HG03342 (cell line): ENCODE measurements at regions not wholly inside any gene's neighbourhood (a gene's known extent, or its start where the extent isn't known, plus 50 kb on each side); places are given as distances from the start of the nearest gene placed in this dataset.

ENCODE experiments used
- ATAC-seq: cut with Tn5 transposase; IDR thresholded peaks from one replicate; pipeline ENCODE4 v1.9.1; 2021; ENCODE audit warnings: mild to moderate bottlenecking, moderate library complexity; ENCODE audit not compliant: unreplicated experiment

DNA sequence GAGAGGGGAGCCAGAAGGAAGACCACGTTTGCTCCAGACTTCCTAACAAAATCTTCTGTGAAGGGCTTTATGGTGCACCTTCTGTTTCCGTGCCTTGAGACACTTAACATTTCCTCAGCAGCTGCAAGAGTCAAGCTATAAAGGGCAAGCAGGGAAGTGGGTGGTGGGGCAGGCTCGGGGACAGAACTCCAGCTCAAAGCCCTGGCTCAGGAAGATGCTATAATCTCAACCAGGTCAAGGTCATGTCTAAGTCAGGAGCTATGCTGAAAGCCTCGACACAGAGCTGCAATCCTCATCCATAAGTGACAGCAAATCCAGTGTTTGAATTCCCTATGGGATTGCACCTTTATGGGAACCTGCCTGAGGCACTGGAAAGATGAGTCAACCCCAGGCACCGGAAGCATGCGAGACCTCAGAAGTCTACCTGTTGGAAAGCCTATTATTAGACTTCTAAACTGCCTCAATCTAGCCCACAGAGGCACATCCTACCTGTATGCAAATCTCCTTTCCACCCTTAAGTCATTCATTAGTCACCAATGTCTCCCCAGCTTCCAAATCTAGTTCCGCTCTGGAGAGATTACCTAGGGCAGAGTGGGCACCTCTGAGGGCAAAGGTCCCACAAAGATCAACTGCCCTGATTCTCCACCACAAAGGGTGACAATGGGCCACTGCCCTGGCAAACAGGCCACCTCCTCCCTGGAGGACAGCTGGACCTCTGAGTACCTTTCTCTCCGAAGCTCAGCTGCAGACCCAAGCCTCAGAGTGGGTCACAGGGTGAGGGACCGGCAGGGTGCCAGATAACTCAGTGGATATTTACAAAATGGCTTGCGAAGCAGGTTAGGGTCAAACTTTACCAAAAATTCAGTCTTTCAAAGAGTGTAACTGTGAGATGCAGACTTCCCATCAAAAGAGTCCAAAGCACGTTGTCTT lies 287.0 kb downstream of the CDC5L start:
- ATAC-seq, result no peak

DNA sequence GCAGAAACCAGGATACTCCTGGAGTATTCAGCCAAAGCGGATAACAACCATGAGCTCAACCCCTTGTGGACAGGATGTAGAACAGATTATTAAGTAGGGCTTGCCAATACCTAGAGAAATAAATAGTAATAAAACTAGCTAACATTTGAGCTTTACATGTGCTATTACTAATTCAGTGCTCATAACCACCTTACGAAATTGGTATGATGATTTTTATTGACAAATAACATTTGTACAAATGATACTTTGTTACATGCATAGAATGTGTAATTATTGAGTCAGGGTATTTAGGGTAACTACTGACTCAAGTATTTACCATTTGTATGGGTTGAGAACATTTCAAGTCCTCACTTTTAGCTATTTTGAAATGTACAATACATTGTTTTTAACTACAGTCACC lies 287.9 kb downstream of the CDC5L start:
- ATAC-seq, result no peak

DNA sequence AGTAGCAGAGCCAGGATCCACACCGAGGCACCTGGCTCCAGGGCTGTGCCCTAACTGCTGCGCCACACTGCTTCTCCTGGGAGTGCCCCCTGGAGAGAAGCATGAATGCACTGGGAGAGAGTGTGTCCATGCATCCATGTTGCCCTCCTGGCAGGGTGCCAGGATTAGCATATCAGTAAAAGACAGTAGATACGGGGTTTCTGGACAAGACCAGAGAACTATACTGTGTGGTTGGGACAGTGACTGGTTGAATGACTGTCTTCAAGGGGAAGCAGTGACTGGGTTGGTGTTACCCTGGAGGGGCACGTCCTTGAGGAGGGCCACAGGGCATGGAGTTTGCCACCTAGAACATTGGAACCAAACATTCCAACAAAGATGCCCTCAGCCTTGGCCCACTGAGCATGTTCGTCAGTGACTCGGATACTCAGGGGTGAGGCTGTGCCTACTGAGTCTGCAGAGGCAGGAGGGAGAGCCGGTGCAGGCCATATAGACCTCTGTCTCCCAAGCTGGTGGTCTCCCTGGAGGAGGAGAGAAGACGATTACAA lies 288.8 kb downstream of the CDC5L start:
- ATAC-seq, result no peak

DNA sequence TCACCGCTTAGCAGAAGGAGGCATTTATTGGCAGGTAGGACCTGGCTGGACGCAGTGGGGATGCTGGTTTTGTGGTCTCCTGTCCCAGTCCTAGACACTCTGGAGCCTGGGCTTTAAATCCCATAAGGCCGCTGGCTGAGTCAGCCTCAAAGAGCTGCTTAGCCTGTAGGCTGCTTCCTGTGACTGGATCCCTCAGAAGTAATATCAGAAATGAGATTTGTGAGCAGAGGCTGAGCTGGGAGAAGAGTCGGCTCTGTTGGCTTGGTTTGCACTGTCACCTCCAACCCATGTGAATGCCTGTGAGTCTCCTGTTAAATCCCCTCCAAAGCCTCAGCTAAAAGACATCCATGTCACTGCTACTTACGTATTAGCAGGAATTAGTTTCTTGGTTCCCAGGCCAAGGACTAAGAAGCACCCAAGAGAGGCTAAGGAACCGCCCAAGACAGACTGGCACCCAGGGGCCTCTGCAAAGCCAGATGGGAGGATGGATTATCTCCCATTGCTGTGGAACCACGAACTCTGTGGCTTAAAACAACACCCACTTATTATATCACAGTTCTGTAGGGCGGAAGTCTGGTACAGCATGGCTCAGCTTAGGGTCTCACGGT lies 289.4 kb downstream of the CDC5L start:
- no peak for ATAC-seq

DNA sequence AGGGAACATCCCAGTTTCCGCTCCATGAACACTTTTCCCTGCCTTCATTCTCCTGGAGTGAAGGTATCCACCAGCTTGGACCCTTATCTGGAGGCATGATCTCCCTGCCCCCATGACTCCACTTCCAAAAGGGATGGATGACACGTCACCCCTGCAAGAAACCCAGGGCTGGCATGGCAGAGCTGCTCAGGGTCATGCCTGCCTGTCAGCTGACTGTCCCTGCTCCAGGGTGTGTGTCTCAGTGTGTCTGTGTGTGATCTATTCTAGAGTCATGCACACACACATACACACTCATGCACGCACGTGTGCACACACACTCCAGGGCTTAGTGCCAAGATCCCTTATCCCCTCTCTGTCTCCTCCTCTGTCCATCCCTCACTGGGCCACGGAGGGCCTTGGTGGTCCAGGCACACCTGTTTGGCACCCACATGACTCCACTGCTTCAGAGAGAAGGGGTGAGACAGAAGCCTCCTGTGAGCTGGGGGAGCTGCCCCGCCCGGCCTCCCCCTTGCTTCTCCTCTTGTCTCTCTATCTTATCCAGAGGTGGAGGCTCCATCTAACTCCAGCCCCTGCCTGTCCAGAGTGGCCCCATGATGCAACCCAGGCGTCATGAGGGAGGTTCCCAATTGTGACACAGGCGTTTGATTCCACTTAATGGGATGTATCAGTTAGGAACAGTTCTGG lies 290.9 kb downstream of the CDC5L start:
- ATAC-seq, result no peak

DNA sequence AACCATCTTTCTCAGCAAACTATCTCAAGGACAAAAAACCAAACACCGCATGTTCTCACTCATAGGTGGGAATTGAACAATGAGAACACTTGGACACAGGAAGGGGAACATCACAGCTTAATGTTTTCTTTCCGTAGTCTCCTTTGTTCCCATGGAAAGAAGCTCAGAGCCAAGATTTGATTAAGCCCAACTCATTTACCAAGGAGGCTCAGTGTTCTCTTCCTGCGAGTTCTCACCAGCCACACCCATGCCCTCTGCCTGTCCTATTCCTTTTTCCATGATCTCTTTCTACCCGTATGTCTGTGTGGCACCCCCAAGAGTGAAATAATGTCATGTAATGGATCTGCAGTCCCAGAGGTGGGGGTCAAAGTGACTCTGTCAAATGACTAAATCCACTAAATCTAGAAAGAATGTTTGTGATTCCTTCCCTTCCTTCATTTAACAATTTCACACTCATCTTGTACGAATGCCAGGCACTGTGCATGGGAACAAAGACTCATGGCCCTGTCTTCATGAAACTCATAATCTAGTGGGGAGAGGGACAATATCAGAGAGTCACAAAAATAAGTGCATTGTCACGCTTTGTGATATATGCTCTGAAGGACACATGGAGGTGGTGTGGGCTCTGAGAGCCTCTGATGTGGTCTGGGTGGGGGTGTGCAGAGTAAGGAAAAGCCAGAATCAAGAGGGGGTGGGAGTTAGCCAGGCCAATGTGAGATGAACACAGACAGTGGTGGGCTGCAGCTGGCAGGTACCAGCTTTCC lies 292.1 kb downstream of the CDC5L start:
- ATAC-seq, result no peak

DNA sequence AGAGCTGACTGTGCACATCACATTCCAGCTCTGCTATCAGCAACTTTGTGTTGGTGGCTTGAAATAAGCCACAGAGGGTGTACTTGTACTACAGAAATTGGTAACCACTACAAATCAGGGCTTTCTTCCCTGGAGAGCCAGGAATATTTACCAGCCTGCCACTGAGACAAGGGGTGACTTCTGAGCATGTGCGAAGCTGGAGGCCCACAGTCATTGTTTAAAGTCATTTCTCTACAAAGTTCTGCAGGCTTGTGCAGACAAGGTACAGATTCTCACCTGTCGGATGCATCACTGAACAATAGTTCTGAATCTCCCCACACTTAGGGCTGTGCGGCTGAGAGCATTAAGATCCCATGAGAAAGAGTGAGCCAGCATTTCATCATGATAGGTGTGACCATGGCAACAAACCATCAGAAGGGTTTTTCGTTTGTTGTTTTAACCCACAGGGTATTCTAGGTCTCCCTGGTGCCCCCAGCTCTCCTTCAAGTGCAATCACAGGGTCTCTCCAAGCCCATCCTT lies 292.8 kb downstream of the CDC5L start:
- ATAC-seq, result no peak

DNA sequence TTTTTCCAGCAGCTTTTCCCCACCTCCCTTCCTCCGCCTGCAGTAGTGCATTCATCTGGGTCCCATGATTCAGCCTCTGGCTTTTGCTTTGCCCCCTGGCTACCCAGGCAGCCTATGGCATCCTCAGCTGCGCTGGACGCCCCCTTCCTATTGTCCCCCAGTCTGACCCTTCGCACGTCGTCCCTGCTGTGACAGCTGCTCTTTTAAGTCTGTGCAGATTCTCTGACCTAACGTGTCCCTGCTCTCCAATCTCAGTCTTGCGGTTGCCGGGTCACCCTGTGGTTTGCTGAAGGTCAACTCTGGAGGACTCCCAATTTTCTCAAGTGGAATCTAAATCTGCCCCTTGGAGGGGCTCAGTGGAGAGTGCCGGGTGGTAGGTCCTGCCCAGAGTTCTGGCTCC lies 294.3 kb downstream of the CDC5L start:
- ATAC-seq, result no peak

DNA sequence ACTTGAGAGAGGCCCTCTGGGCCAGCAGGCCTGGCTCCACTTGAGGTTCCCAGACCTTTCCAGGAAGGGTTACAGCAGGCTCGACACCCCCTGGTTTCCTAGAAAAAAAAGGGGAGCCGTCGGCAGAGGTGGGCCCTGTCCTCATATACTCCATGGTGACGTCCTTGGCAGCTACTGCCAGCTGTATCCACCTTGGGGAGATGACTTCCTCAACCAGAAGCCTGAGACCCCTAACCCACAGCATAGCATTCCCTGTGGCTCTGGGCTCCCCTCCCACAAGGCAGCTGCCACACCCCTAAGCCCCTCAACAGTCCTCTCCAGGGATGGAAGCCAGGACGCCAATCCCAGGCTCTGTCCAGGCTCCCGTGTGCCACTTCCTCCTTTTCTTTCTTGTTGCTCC lies 294.8 kb downstream of the CDC5L start:
- no peak for ATAC-seq

DNA sequence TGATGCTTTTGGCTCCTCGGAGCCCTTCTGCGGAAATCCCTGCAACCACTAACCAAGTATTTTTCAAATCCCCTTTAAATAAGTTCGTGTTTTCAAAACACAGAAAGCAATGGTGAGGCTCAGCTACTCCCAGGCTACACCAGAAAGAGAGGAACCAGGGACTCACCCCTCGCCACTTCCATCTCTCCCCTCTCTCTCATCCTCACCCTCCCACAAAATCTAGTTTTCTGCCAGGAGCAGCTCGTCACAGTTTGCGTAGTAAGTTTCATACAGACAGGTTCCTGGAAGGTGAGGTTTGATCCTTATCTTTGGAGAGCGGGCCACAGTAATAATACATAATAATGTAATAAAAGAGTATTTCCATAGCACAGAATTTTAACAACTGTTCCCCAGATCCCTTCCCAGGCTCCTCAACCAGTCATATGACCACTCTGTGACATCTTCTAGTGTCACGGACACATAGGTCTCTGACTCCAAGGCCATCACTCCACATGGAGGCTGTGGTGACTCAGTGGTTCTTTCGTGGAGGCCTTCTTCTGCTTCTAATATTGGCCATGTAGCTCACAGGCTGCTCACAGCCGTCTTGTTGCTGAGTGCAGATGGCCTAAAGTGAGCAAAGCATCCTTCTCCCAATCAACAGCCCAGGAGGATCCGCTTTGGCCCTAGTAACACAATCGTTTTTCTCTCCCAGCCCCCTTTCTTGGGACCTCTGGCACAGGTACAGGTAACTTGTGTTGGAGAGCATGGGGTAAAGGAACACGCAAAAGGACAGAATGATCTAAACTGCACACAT lies 295.7 kb downstream of the CDC5L start:
- no peak for ATAC-seq

DNA sequence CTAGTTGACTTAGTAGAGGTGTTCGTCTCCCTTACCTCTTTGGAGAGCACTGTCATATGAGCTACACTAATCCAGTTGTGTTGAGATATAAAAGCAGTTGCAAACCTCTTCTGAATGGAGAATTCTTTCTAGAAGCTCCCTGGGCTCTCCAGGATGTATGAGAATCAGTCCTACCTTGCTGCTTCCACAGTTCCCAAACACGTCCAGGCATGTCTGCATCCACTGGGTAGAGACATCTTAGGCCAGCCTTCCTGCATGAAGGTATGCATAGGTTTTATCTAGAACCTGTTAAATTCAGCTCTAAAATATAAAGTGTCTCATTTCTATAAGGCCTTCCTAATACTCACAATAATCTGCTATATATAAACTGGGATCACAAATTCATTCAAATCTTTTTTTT lies 297.7 kb downstream of the CDC5L start:
- no peak for ATAC-seq

DNA sequence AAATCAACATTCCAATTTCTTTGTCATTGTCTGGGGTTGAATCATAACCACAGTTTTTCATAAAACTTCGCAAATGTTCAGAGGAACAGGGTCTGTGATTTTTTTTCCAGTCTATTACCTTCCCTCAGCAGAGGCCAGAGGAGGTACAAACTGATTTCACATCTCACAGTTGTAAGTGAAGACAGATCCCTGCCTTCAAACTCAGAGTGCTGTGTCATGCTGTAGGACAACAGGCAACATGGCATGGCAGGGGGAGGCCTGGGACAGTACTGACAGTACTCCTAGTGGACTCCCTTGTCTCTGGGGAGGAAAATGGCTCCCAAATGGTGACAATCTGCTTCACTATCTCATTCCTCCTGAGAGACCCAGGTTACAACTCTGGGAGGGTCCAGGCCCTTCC lies 308.6 kb downstream of the CDC5L start:
- ATAC-seq, result no peak

DNA sequence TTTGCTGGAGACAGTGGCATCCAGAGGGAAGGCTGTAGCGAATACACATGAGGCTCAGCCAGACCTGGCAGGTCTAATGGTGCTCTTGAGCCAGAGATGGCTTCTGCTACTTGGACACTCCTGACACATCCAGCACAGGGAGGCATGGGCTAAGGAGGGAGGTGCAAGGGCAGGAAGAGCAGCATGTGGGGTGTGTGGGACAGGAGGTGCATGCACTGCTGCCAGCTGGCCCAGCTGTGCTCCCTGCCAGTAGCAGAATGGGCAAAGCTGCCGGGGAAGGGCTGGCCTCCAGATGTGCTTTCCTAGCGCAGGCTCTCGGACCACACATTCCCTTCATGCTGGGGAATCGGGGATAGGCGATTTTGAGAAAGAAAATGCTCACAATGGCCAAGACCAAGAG lies 309.2 kb downstream of the CDC5L start:
- ATAC-seq, result no peak

DNA sequence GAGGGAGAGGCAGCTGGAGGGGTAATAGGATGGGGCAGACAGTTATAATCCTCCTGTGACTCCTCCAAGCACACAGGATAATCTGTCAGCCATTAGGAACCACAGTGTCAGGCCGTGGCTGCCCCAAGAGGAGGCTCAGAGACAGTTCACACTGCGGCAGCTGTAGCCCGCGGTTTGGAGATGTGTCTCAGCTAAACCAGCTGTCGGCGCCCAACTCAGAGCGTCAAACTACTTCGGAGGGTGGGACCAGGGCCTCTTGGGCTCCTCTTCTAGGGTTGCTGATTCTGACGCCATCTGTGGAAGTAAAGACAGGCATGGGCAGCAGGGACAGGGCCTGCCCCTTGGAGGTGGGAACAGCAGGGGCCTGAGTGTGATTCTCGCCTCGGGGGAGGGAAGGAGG lies 309.8 kb downstream of the CDC5L start:
- no peak for ATAC-seq

DNA sequence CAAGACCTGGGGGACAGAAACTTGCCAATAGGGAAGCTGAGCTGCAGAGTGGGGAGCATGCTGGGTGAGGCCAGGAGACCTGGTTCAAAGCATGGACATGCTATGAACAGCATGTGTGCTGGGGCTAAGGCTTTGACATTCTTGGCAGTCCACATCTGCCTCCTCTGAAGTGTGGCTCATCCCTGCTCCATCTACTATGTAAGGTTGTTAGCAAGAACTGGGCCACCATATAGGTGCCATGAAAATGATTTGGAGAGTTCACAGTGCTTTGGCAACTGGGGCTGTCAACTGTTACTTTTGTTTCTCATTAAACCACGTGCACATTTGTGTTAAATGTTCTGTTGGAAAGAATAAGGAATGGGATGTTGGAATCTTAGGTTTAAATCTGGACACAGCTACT lies 311.1 kb downstream of the CDC5L start:
- ATAC-seq, result no peak

DNA sequence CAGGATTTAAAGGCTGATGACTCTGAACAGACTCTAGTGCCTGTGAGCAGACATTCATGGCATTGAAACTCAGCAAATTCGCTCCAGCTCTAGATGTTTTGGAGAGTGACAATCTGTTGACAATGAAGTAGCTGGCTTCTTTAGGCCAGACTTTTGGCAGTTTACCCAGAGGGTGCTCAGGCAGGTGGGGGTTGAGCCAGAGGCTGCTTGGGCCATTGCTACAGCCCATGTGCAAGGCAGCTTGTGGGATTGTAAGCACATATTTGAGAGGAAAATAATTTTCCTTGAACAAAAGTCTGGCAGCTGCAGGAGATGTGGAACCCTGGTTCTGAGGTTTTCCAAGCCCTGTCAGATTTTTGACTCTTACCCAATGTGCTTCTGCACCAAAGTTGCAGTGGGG lies 311.6 kb downstream of the CDC5L start:
- no peak for ATAC-seq

DNA sequence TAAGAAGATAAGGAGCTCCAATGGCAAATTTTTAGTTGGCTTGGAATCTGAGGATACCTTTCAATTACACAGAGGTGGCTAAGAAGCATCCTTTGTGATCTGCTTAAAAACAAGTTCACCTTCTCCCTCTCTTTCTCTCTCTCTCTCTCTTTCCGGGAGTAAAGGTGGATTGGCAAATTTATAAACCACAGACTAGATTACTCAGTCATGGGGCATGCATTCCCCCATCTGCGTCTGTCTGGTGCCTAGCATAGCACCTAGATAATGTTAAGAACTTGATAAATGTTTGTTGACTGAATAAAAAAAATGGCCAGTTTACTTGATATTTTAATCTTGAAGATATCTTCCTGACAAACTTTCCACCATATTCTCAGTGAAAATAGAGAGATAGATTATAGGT lies 312.3 kb downstream of the CDC5L start:
- ATAC-seq, result no peak

DNA sequence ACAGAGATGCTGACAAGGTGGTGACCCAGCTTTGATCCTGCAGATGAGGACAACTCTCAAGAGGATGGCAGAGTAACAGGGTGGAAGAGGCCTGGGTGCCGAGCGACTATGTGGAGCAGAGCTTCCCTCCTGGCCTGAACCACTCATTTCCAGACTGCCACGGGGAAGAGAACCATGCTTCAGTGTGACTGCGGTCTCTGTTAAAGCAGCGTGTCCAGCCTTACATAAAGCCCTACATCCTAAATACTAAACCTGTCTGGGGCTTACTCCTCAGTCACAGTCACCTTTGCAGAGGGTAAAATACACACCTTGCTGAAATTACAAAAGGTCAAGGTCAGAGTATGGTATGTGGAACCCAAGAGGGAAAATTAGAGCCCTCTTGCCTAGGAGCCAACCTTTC lies 312.9 kb downstream of the CDC5L start:
- ATAC-seq, result no peak

DNA sequence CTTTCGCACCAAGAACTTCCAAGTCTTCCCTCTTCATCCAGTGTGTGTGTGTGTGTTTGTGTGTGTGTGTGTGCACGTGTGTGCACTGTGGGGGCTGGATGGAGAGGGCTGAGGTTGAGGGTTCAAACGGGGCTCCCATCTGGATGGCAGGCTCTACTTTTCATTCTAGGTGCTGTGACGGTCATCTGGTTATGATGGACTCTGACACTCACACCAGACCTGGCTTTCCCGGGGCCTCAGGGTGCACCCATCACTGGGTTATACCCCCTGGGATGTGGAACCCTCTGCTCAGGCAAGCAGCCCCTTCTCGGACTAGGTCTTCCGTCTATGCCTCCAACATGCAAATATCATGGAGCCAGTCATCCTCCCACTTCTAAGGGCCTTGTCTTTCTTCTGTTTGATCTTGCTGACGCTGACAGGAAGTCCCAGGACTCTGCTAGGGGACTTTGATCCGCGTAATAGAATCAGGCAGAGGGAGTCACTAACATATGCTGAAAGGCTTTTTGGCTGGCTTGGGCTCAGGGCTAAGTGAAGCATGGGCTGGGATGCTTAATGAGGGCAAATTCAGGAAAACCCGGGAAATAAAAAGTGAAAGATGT lies 313.6 kb downstream of the CDC5L start:
- ATAC-seq, result no peak
